ENCODE measurements at regions not wholly inside any gene's neighbourhood (a gene's known extent, or its start where the extent isn't known, plus 50 kb on each side); places are given as distances from the start of the nearest gene placed in this dataset.
A peak's percentile ranks its signal among the peaks of the same experiment; 100 is the strongest.
"Not testable (repeated sequence)": the region's sequence is repeated elsewhere in the genome, so short reads cannot be mapped to it uniquely, and the experiment has no call there.

GRCh38 chr2:37739153-37739552 lies 67.7 kb upstream of the CDC42EP3 start:
- Histone ChIP-seq H3K4me3 (no peak overlapping the region), H3K27ac (no peak overlapping the region)
- no peak for TF ChIP-seq CTCF (IDR thresholded peaks at IDR 0.05)
- no peak for DNase-seq (ENCODE audit: low spot score)

- TF ChIP-seq CTCF (IDR thresholded peaks at IDR 0.05), result no peak
- DNase-seq (ENCODE audit: low spot score), result no peak
- no peak overlapping the region for H3K4me3 ChIP-seq
- H3K27ac ChIP-seq, result no peak overlapping the region
These were observed 68.8 kb upstream of the CDC42EP3 start for GRCh38 chr2:37740164-37740739.

- no peak for TF ChIP-seq CTCF (IDR thresholded peaks at IDR 0.05)
- peak overlapping the region; percentile 43 to 77 for H3K27ac ChIP-seq
- DNase-seq (ENCODE audit: low spot score), result no peak
- H3K4me3 ChIP-seq, result no peak overlapping the region
These were observed 70.8 kb upstream of the CDC42EP3 start for GRCh38 chr2:37742286-37742685.

GRCh38 chr2:37744010-37744409 lies 72.6 kb upstream of the CDC42EP3 start:
- Histone ChIP-seq H3K27ac (no peak overlapping the region), H3K4me3 (no peak overlapping the region)
- TF ChIP-seq CTCF (IDR thresholded peaks at IDR 0.05), result no peak
- DNase-seq (ENCODE audit: low spot score), result no peak

GRCh38 chr2:37744961-37745360 lies 73.5 kb upstream of the CDC42EP3 start:
- H3K27ac ChIP-seq; H3K4me3 ChIP-seq; DNase-seq (ENCODE audit: low spot score): not testable (repeated sequence)

GRCh38 chr2:37746011-37746410 lies 74.6 kb upstream of the CDC42EP3 start:
- H3K4me3 ChIP-seq; DNase-seq (ENCODE audit: low spot score); H3K27ac ChIP-seq: not testable (repeated sequence)

- no peak overlapping the region for H3K27ac ChIP-seq
These were observed 75.4 kb upstream of the CDC42EP3 start for GRCh38 chr2:37746883-37747282.

GRCh38 chr2:37748541-37748940 lies 77.1 kb upstream of the CDC42EP3 start:
- no peak for TF ChIP-seq CTCF (IDR thresholded peaks at IDR 0.05)
- no peak overlapping the region for H3K27ac ChIP-seq
- DNase-seq (ENCODE audit: low spot score), result no peak
- no peak overlapping the region for H3K4me3 ChIP-seq

More at GRCh38 chr2:37746883-37747282, 75.4 kb upstream of the CDC42EP3 start:
- no peak for DNase-seq (ENCODE audit: low spot score)
- no peak for TF ChIP-seq CTCF (IDR thresholded peaks at IDR 0.05)
- H3K4me3 ChIP-seq, result no peak overlapping the region

GRCh38 chr2:37750286-37750685 lies 78.8 kb upstream of the CDC42EP3 start:
- not testable (repeated sequence) for H3K27ac ChIP-seq; DNase-seq (ENCODE audit: low spot score); H3K4me3 ChIP-seq
